WTC11 (cell line): ENCODE measurements at regions not wholly inside any gene's neighbourhood (a gene's known extent, or its start where the extent isn't known, plus 50 kb on each side); places are given as distances from the start of the nearest gene placed in this dataset.

ENCODE experiments used
- ATAC-seq: fragments of 200-7000 bp; cut with Tn5 transposase; 2 replicates; pipeline ENCODE4 v1.10.0; 2021; ENCODE audit warnings: mild to moderate bottlenecking, moderate library complexity
- CTCF ChIA-PET: fragments of 300-600 bp; sonication (Branson Sonifier 250); formaldehyde crosslinking; loops from one replicate; lab custom pipeline; 2021; ENCODE audit warnings: antibody characterized with exemption; lab: Charles Lee
- POLR2A ChIA-PET: fragments of 350-600 bp; sonication (Branson Sonifier 250); formaldehyde crosslinking; loops from one replicate; lab custom pipeline; 2021; ENCODE audit warnings: antibody characterized with exemption; lab: Charles Lee
- DNase-seq: peaks from one replicate; pipeline ENCODE4 v3.0.0; 2021; ENCODE audit warnings: low spot score
- H3K27ac Mint-ChIP-seq: 2 replicates; pipeline ENCODE4 v1.8.0; 2021; ENCODE audit warnings: mixed read lengths
- H3K27me3 Mint-ChIP-seq: 2 replicates; pipeline ENCODE4 v1.8.0; 2021; ENCODE audit warnings: low read depth, mild to moderate bottlenecking, moderate library complexity, mixed read lengths
- H3K36me3 Mint-ChIP-seq: 2 replicates; pipeline ENCODE4 v1.8.0; 2021; ENCODE audit warnings: mixed read lengths
- H3K4me1 Mint-ChIP-seq: 2 replicates; pipeline ENCODE4 v1.8.0; 2022; ENCODE audit warnings: mixed read lengths
- H3K4me3 Mint-ChIP-seq: 2 replicates; pipeline ENCODE4 v1.8.0; 2021; ENCODE audit warnings: mild to moderate bottlenecking, moderate library complexity, mixed read lengths
- H3K9me3 Mint-ChIP-seq: 2 replicates; pipeline ENCODE4 v1.8.0; 2021; ENCODE audit warnings: mixed read lengths
- AFF4 ChIP-seq: sonication (generic); formaldehyde crosslinking; IDR thresholded peaks from 2 replicates; pipeline ENCODE4 v1.8.1; 2023; ENCODE audit warnings: mild to moderate bottlenecking, missing genetic modification reagents, borderline replicate concordance
- AR ChIP-seq: fragments of 250-450 bp; sonication (Bioruptor Pico); IDR thresholded peaks from 2 replicates; pipeline ENCODE4 v1.9.0; 2021; ENCODE audit warnings: mild to moderate bottlenecking
- ATF2 ChIP-seq: sonication (generic); formaldehyde crosslinking; IDR thresholded peaks from 2 replicates; pipeline ENCODE4 v1.8.1; 2022; ENCODE audit warnings: low read depth, missing genetic modification reagents, borderline replicate concordance
- CBFB ChIP-seq: sonication (generic); formaldehyde crosslinking; IDR thresholded peaks from 2 replicates; pipeline ENCODE4 v1.8.1; 2022; ENCODE audit warnings: mild to moderate bottlenecking, low read depth, missing genetic modification reagents
- CDX4 ChIP-seq: fragments of 250-450 bp; sonication (Bioruptor Pico); IDR thresholded peaks from 2 replicates; pipeline ENCODE4 v1.9.0; 2021; ENCODE audit warnings: moderate library complexity, mild to moderate bottlenecking, inconsistent platforms, borderline replicate concordance
- E2F1 ChIP-seq: sonication (generic); formaldehyde crosslinking; IDR thresholded peaks from 2 replicates; pipeline ENCODE4 v1.8.0; 2022; ENCODE audit warnings: mild to moderate bottlenecking, missing genetic modification reagents
- ELF4 ChIP-seq: sonication (generic); formaldehyde crosslinking; IDR thresholded peaks from 2 replicates; pipeline ENCODE4 v1.8.1; 2022; ENCODE audit warnings: low read depth, mild to moderate bottlenecking, moderate library complexity, missing genetic modification reagents
- IRF2 ChIP-seq: sonication (generic); formaldehyde crosslinking; IDR thresholded peaks from 2 replicates; pipeline ENCODE4 v1.8.0; 2022; ENCODE audit warnings: low read depth, missing genetic modification reagents, borderline replicate concordance
- MAX ChIP-seq: sonication (generic); formaldehyde crosslinking; IDR thresholded peaks from 2 replicates; pipeline ENCODE4 v1.8.0; 2022; ENCODE audit warnings: mild to moderate bottlenecking, missing genetic modification reagents
- NR2C2 ChIP-seq: sonication (generic); formaldehyde crosslinking; IDR thresholded peaks from 2 replicates; pipeline ENCODE4 v1.8.0; 2022; ENCODE audit warnings: mild to moderate bottlenecking, missing genetic modification reagents
- NR3C1 ChIP-seq: sonication (generic); formaldehyde crosslinking; conservative IDR thresholded peaks from 2 replicates; pipeline ENCODE4 v1.8.1; 2023; ENCODE audit warnings: low read depth, mild to moderate bottlenecking, missing genetic modification reagents
- ZNF317 ChIP-seq: sonication (generic); formaldehyde crosslinking; IDR thresholded peaks from 2 replicates; pipeline ENCODE4 v1.8.1; 2023; ENCODE audit warnings: low read depth, mild to moderate bottlenecking, moderate library complexity, missing genetic modification reagents, borderline replicate concordance
- ZNF396 ChIP-seq: fragments of 250-450 bp; sonication (Bioruptor Pico); IDR thresholded peaks from 2 replicates; pipeline ENCODE4 v1.8.0; 2021; ENCODE audit warnings: mild to moderate bottlenecking, moderate library complexity, borderline replicate concordance
- ZNF423 ChIP-seq: fragments of 250-450 bp; sonication (Bioruptor Pico); IDR thresholded peaks from 2 replicates; pipeline ENCODE4 v2.1.2; 2022; ENCODE audit warnings: mild to moderate bottlenecking, moderate library complexity
- ZNF532 ChIP-seq: fragments of 250-450 bp; sonication (Bioruptor Pico); IDR thresholded peaks from 2 replicates; pipeline ENCODE4 v1.9.0; 2021; ENCODE audit warnings: mild to moderate bottlenecking, borderline replicate concordance
- TF ChIP-seq, protein P1 (sequence below): sonication (generic); formaldehyde crosslinking; IDR thresholded peaks from 2 replicates; pipeline ENCODE4 v1.8.1; 2022; ENCODE audit warnings: low read depth, mild to moderate bottlenecking, moderate library complexity, missing genetic modification reagents, borderline replicate concordance

GRCh38 chr1:218742467-218743262, 397.5 kb downstream of the TGFB2 start:
- DNase-seq (no peak), ATAC-seq (peak; percentile 28; the same call in 1 of the 2 replicates)
- peaks cover 34% of the 10 kb centered on the region for H3K9me3 Mint-ChIP-seq
- H3K4me3 Mint-ChIP-seq = no peak overlapping the region
- H3K27ac Mint-ChIP-seq = no peak overlapping the region
- CTCF ChIA-PET = no interaction called here
- TF ChIP-seq ZNF396 (CRISPR knock-in tag) = no peak
- no peak for TF ChIP-seq AFF4 (CRISPR knock-in tag)
- TF ChIP-seq, protein P1, sequence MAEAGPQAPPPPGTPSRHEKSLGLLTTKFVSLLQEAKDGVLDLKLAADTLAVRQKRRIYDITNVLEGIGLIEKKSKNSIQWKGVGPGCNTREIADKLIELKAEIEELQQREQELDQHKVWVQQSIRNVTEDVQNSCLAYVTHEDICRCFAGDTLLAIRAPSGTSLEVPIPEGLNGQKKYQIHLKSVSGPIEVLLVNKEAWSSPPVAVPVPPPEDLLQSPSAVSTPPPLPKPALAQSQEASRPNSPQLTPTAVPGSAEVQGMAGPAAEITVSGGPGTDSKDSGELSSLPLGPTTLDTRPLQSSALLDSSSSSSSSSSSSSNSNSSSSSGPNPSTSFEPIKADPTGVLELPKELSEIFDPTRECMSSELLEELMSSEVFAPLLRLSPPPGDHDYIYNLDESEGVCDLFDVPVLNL (CRISPR knock-in tag) = no peak
- no peak for TF ChIP-seq ZNF317 (CRISPR knock-in tag)
- TF ChIP-seq ELF4 = no peak
- no peak for TF ChIP-seq CDX4 (CRISPR knock-in tag)
- TF ChIP-seq E2F1 (CRISPR knock-in tag) = no peak
- TF ChIP-seq NR2C2 (CRISPR knock-in tag) = no peak
- TF ChIP-seq ZNF423 (CRISPR knock-in tag) = no peak
- H3K4me1 Mint-ChIP-seq = no peaks in the 10 kb centered on the region
- POLR2A ChIA-PET = no interaction called here
- peaks cover 13% of the 10 kb centered on the region for H3K36me3 Mint-ChIP-seq
- H3K27me3 Mint-ChIP-seq = no peaks in the 10 kb centered on the region

DNA sequence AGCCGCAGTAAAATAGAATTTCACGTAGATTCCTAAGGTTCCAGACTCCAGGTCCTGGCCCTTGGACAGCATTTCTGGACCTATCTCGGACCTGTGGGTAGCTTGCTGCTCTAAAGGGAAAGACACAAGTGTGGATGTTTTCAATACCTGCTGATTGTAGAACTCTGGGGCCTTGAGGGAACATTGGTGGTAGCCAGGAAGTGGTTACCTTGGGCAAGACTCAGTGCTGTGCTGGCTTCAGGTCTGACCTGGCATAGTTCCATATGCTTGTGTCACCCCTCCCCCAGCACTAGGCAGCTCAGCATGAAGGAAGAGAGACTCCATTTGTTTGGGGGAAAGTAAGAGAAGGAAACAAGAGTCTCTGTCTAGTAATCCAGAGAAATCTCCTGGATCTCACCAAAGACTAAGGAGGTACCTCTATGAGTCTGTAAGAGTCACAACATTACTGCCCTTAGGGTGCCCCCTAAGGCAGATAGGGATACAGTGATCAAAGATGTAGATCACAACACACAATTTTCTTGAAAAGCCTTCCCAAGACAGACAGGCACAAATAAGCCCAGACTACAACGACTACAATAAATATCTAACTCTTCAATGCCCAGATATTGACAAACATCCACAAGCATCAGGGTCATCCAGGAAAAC, 398.8 kb downstream of the TGFB2 start:
- ChIA-PET CTCF (no interaction called here), POLR2A (no interaction called here)
- ATAC-seq (no peak), DNase-seq (no peak)
- H3K27me3 Mint-ChIP-seq = no peaks in the 10 kb centered on the region
- peaks cover 47% of the 10 kb centered on the region for H3K9me3 Mint-ChIP-seq
- peaks cover 21% of the 10 kb centered on the region for H3K36me3 Mint-ChIP-seq
- no peaks in the 10 kb centered on the region for H3K4me1 Mint-ChIP-seq
- TF ChIP-seq CBFB (CRISPR knock-in tag) = no peak
- no peak for TF ChIP-seq ZNF532 (CRISPR knock-in tag)
- no peak for TF ChIP-seq AR (CRISPR knock-in tag)
- no peak for TF ChIP-seq ATF2 (CRISPR knock-in tag)
- TF ChIP-seq IRF2 (CRISPR knock-in tag) = no peak
- TF ChIP-seq MAX = no peak
- no peak for TF ChIP-seq NR3C1 (CRISPR knock-in tag)
- H3K4me3 Mint-ChIP-seq = no peak overlapping the region
- no peak overlapping the region for H3K27ac Mint-ChIP-seq
